IMR-90 (cell line): ENCODE measurements at regions not wholly inside any gene's neighbourhood (a gene's known extent, or its start where the extent isn't known, plus 50 kb on each side); places are given as distances from the start of the nearest gene placed in this dataset.

Source experiments
- CTCF ChIP-seq: conservative IDR thresholded peaks from 2 replicates; pipeline ENCODE4 v1.5.1; 2012; ENCODE audit warnings: mild to moderate bottlenecking, low read depth, low read length, improper control_type of control experiment
- FOS ChIP-seq: fragments of 150-350 bp; IDR thresholded peaks from 2 replicates; pipeline ENCODE4 v1.6.1; 2016; ENCODE audit warnings: low read depth, low read length
- MXI1 ChIP-seq: IDR thresholded peaks from 2 replicates; pipeline ENCODE4 v1.6.1; 2012; ENCODE audit warnings: low read depth, mild to moderate bottlenecking, low read length, moderate library complexity, borderline replicate concordance
- POLR2A ChIP-seq: IDR thresholded peaks from 2 replicates; pipeline ENCODE4 v1.6.1; 2012; ENCODE audit warnings: mild to moderate bottlenecking, low read depth, low read length
- TF ChIP-seq, protein P1 (sequence below): fragments of 150-350 bp; IDR thresholded peaks from 2 replicates; pipeline ENCODE4 v1.6.1; 2016; ENCODE audit warnings: low read depth, mild to moderate bottlenecking, low read length, moderate library complexity, borderline replicate concordance

GRCh38 chr6:6406715-6407070 lies 86.2 kb upstream of the F13A1 start:
- TF ChIP-seq CTCF (no peak), POLR2A (no peak), MXI1 (no peak), FOS (no peak)
- TF ChIP-seq, protein P1, sequence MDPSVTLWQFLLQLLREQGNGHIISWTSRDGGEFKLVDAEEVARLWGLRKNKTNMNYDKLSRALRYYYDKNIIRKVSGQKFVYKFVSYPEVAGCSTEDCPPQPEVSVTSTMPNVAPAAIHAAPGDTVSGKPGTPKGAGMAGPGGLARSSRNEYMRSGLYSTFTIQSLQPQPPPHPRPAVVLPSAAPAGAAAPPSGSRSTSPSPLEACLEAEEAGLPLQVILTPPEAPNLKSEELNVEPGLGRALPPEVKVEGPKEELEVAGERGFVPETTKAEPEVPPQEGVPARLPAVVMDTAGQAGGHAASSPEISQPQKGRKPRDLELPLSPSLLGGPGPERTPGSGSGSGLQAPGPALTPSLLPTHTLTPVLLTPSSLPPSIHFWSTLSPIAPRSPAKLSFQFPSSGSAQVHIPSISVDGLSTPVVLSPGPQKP: no peak
